NCI-H187 (cell line): ENCODE measurements at regions not wholly inside any gene's neighbourhood (a gene's known extent, or its start where the extent isn't known, plus 50 kb on each side); places are given as distances from the start of the nearest gene placed in this dataset.

Experiments used
- DNase-seq, 2 experiments: peaks; one replicate each; lab custom pipeline; 2025; lab: John Stamatoyannopoulos, UW

- DNase-seq = no peak
These were observed 184.4 kb downstream of the MRPL39 start for GRCh38 chr21:25422610-25423608.

- no peak for DNase-seq
These were observed 185.8 kb downstream of the MRPL39 start for GRCh38 chr21:25421321-25422028.

DNA sequence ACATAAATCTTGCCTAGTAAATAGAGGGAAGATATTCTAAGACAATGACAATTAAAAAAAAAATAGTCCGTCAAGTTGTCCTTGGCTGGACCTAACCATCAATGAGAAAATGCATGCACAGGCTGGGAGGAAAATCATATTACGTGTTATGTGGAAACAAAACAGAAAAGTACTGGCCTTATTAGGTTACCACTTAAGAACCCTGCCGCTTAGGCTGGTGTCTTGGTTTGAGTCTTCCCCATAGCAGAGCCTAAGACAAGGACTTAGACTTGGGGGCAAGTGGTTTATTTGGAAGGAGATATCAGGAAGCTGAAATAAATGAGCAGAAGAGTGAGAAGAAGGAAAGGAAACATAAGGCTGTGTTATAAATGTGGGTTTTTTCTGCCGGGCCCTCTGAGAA lies 186.4 kb downstream of the MRPL39 start:
- DNase-seq = no peak

DNA sequence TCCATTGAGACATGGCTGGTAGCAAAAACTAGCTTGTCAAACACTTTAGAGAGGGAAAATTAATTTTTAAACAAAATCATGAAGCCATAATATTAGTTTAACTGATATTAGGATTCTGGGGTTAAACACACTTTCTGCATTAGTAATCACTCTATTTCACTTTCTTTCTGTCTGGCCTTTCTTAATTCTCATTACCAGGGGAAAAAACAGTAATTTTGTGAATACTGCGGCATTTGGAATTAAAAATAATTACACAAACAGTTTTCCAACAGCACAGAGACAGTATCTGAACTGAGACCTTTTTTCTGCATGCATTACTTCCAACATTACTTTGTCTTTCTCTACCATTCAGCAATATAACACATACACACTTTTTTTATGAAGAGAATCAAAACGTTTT lies 190.6 kb downstream of the MRPL39 start:
- no peak for DNase-seq

- DNase-seq = no peak
These were observed 195.2 kb downstream of the MRPL39 start for GRCh38 chr21:25412100-25412499.

GRCh38 chr21:25409978-25410377 lies 197.3 kb downstream of the MRPL39 start:
- no peak for DNase-seq

DNA sequence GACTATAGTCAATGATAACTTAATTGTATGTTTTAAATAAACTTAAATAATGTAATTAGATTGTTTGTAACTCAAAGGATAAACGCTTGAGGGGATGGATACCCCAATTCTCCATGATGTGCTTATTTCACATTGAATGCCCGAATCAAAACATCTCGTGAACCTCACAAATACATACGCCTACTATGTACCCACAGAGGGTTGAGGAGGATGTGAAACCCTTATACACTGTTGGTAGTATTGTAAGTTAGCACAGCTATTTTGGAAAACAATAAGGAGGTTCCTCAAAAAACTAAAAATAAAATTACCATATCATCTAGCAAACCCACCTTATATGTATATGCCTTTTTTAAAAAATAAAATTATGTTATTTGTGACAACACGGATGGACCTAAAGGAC lies 198.6 kb downstream of the MRPL39 start:
- no peak for DNase-seq

DNA sequence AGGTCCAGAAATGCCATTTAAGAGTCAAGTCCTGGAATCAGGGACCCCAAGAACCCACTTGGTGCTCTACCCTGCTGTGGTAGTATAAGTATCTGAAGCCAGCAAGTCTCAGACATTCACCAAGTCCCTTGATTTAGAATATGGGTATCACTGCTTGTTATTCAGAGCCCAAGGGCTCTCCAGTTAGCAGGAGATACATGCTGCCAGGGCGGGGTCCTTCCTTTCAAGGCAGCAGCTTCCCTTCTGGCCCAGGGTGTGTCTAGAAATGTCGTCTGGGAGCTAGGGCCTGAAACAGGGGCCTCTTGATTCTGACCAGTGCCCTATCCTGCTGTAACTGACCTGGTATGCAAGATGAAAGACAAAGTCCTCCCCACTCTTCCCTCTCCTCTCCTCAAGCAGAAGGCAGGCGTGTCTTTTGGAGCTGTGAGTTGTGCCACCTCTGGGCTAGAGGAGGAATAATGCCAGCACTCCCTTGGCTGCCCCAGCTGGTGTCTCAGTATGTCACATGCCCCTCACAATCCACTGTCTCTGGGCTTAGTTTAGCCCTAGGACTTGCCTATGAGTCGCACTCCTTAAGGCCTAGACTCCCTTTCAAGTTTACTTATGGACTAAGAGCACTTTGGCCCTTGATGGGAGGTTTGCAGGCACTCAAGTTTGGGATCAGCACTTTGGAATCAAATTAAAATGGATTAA lies 200.2 kb downstream of the MRPL39 start:
- DNase-seq = no peak

- no peak for DNase-seq
These were observed 201.3 kb downstream of the MRPL39 start for GRCh38 chr21:25405984-25406383.

- no peak for DNase-seq
These were observed 204.9 kb downstream of the MRPL39 start for GRCh38 chr21:25402134-25402961.

DNA sequence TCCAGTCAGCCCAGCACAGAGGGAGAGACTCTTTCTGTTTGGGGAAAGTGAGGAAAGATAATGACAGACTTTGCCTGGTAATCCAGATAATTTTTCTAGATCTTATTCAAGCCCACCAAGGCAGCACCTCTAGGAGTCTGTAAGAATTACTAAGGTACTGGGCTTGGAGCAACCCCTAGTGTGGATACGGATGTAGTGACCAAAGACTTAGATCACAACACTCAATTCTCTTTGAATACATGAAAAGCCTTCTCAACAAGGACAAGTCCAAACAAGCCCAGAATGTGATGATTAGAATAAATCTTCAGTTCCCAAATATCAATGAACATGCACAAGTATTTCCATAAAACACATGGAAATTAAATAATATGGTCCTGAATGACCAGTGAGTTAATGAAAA lies 206.9 kb downstream of the MRPL39 start:
- DNase-seq = no peak

GRCh38 chr21:25398630-25399029 lies 208.7 kb downstream of the MRPL39 start:
- DNase-seq = no peak

DNA sequence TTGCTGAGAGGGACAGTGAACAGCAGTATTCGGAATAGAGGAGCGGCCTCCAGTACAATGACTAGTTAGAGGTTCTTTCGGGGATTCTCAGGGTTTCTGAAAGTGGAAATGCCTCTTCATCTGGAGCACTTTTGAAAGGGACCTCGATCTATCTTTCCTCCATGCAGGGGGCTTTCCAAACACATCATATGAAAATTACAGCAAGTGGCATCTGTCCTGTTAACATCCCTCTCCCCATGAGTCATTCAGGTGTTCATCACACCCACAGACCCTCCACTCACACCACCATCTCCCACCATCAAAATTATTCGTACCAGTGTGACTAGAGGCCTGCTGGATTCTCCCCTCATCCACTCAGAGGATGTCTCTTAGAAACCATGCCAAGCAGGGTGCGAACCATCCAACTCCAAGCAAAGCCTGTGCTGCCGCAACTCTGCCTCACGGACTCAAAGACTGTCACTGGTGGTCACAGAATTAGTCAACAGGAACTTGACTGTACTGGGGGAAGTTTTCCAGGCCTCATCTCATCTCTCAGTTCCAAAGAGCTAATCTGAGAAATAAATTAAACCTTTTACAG lies 211.1 kb downstream of the MRPL39 start:
- no peak for DNase-seq

DNA sequence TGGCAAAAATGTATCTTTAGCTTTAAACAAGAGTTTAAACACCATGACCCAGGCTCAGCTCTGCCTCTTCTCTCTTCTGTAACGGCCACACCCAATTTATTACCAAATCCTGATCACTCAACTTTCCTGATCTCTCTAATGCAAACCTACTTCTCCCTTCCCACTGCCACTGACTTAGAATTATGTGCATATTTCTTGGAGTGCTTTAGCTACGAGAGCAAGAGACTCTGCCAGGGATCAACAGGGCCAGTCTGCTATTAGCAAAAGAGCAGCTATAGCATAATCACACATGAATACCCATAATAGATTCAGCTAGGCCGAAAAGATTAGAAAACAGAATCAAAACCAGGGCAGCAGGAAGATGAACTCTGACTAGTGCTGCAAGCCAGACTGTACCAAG lies 215.5 kb downstream of the MRPL39 start:
- no peak for DNase-seq

GRCh38 chr21:25390701-25391100 lies 216.6 kb downstream of the MRPL39 start:
- DNase-seq = no peak

GRCh38 chr21:25387665-25388064 lies 219.6 kb downstream of the MRPL39 start:
- no peak for DNase-seq

- DNase-seq = peak in 1 of 2 experiments; percentile 3
These were observed 221.3 kb downstream of the MRPL39 start for GRCh38 chr21:25385911-25386474.

DNA sequence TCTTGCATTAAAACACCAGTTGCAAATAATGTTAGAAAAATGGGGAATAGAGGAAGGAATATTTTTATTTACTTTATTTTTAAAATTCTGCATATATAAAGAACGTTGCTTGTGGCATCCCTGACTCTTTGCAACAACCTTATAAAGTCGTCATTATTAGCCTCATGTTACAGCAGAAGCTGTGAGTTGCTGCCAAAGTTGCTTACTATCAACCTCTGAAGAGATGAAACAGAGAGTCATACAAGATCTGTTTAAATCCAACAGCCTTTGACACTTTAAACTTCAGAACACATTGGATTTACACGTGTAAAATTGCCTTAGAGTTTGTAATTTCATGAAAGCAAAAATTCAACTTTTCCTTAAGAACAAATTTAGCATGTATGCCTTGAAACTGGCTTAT lies 221.9 kb downstream of the MRPL39 start:
- no peak for DNase-seq

GRCh38 chr21:25384782-25385181 lies 222.5 kb downstream of the MRPL39 start:
- DNase-seq = no peak

DNA sequence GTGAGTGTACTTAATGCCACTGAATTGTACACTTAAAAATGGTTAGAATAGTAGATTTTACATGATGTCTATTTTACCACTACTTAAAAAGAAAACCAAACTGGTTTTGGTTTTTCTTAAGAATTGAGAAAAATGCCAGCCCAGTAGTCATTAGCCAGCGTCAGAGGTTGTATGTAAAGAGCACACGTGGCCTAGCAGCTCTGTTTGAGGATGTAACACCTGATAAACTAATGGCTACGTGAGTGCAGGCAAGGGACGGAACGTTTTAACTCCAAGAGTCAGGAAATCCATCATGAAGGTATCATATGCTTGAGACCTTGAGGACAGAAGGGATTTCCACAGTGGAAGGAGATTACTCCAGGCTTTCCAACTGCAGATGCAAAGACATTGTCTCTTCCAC lies 223.7 kb downstream of the MRPL39 start:
- DNase-seq = no peak

DNA sequence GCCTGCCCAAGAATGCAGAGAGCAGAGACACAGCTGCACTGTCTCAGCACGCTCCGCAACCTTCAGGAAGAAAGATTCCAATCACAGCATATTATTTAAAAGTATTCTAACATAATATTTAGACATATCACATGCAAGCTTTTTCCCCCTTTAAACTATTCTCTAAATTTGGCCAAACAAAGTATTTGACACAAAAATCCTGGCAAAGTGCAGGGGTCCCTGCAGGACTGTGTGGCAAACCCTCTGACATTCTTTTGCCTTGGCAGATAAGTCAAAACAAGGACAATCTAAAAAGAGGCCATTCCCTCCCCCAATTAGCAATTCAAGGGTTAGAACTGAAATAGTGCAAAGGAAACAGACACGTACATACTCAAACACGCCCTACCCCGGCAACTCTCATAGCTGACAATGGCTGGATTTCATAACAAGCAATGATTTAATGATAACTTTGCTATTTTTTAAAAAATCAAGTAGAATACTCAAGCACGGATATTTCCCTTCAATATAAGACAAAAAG lies 225.3 kb downstream of the MRPL39 start:
- no peak for DNase-seq
